ENCODE measurements at regions not wholly inside any gene's neighbourhood (a gene's known extent, or its start where the extent isn't known, plus 50 kb on each side); places are given as distances from the start of the nearest gene placed in this dataset.

GRCh38 chr18:10124071-10124470 lies 210.3 kb downstream of the VAPA start:
- no peak overlapping the region for H3K27ac ChIP-seq
- no peak for TF ChIP-seq CTCF (IDR thresholded peaks at IDR 0.05; ENCODE audit: low read depth, low read length, missing control alignments)
- no peaks in the 10 kb centered on the region for H3K27me3 ChIP-seq (replicated peaks)
- H3K36me3 ChIP-seq (replicated peaks): no peaks in the 10 kb centered on the region
- no peak overlapping the region for H3K4me3 ChIP-seq (ENCODE audit: low read depth, low read length)
- DNase-seq: no peak
- in situ Hi-C loops (cut with HindIII; ENCODE audit: low pct_ligation_motif_present, low sequenced_read_pairs): no loop called here

GRCh38 chr18:10124557-10124956 lies 210.7 kb downstream of the VAPA start:
- no peaks in the 10 kb centered on the region for H3K27me3 ChIP-seq (replicated peaks)
- in situ Hi-C loops (cut with HindIII; ENCODE audit: low pct_ligation_motif_present, low sequenced_read_pairs): no loop called here
- H3K27ac ChIP-seq: no peak overlapping the region
- H3K36me3 ChIP-seq (replicated peaks): no peaks in the 10 kb centered on the region
- no peak for TF ChIP-seq CTCF (IDR thresholded peaks at IDR 0.05; ENCODE audit: low read depth, low read length, missing control alignments)
- no peak for DNase-seq
- H3K4me3 ChIP-seq (ENCODE audit: low read depth, low read length): no peak overlapping the region

GRCh38 chr18:10124967-10125366 lies 211.2 kb downstream of the VAPA start:
- no peaks in the 10 kb centered on the region for H3K36me3 ChIP-seq (replicated peaks)
- H3K27me3 ChIP-seq (replicated peaks): no peaks in the 10 kb centered on the region
- H3K27ac ChIP-seq: no peak overlapping the region
- no peak overlapping the region for H3K4me3 ChIP-seq (ENCODE audit: low read depth, low read length)
- in situ Hi-C loops (cut with HindIII; ENCODE audit: low pct_ligation_motif_present, low sequenced_read_pairs): no loop called here
- DNase-seq: no peak
- TF ChIP-seq CTCF (IDR thresholded peaks at IDR 0.05; ENCODE audit: low read depth, low read length, missing control alignments): no peak

- no peaks in the 10 kb centered on the region for H3K27me3 ChIP-seq (replicated peaks)
- DNase-seq: no peak
- in situ Hi-C loops (cut with HindIII; ENCODE audit: low pct_ligation_motif_present, low sequenced_read_pairs): no loop called here
Measured at GRCh38 chr18:10127729-10128128, 213.9 kb downstream of the VAPA start.

GRCh38 chr18:10128921-10129501 lies 215.2 kb downstream of the VAPA start:
- H3K36me3 ChIP-seq (replicated peaks): no peaks in the 10 kb centered on the region
- no peak overlapping the region for H3K27ac ChIP-seq
- no peak for TF ChIP-seq CTCF (IDR thresholded peaks at IDR 0.05; ENCODE audit: low read depth, low read length, missing control alignments)
- no peak for DNase-seq
- in situ Hi-C loops (cut with HindIII; ENCODE audit: low pct_ligation_motif_present, low sequenced_read_pairs): no loop called here
- no peaks in the 10 kb centered on the region for H3K27me3 ChIP-seq (replicated peaks)
- no peak overlapping the region for H3K4me3 ChIP-seq (ENCODE audit: low read depth, low read length)

More at GRCh38 chr18:10127729-10128128, 213.9 kb downstream of the VAPA start:
- no peaks in the 10 kb centered on the region for H3K36me3 ChIP-seq (replicated peaks)
- no peak for TF ChIP-seq CTCF (IDR thresholded peaks at IDR 0.05; ENCODE audit: low read depth, low read length, missing control alignments)
- no peak overlapping the region for H3K27ac ChIP-seq
- no peak overlapping the region for H3K4me3 ChIP-seq (ENCODE audit: low read depth, low read length)

- no peaks in the 10 kb centered on the region for H3K36me3 ChIP-seq (replicated peaks)
- TF ChIP-seq CTCF (IDR thresholded peaks at IDR 0.05; ENCODE audit: low read depth, low read length, missing control alignments): no peak
- no peak overlapping the region for H3K27ac ChIP-seq
- H3K27me3 ChIP-seq (replicated peaks): no peaks in the 10 kb centered on the region
- DNase-seq: no peak
- in situ Hi-C loops (cut with HindIII; ENCODE audit: low pct_ligation_motif_present, low sequenced_read_pairs): no loop called here
- no peak overlapping the region for H3K4me3 ChIP-seq (ENCODE audit: low read depth, low read length)
Measured at GRCh38 chr18:10130606-10131005, 216.8 kb downstream of the VAPA start.

Measured in brain microvascular endothelial cell (primary cell).